AG04449 (cell line): ENCODE measurements at regions not wholly inside any gene's neighbourhood (a gene's known extent, or its start where the extent isn't known, plus 50 kb on each side); places are given as distances from the start of the nearest gene placed in this dataset.

Experiments used
- CTCF ChIA-PET: fragments of 350-600 bp; formaldehyde crosslinking; extraction: SDS; loops from one replicate; lab custom pipeline; 2021; ENCODE audit warnings: antibody characterized with exemption; lab: Yijun Ruan, JAX
- POLR2A ChIA-PET: fragments of 400-600, 350-600 bp; formaldehyde crosslinking; extraction: SDS; loops from one replicate; lab custom pipeline; 2020; ENCODE audit warnings: antibody characterized with exemption, inconsistent platforms; lab: Yijun Ruan, JAX
- DNase-seq: peaks from one replicate; pipeline ENCODE4 v3.0.0-alpha.2; 2010; ENCODE audit warnings: low read depth, low spot score
- H3K4me3 ChIP-seq: 2 replicates; pipeline ENCODE4 v1.5.1; 2011; ENCODE audit warnings: low read depth, mild to moderate bottlenecking, control low read depth, low read length
- TF ChIP-seq, protein P1 (sequence below): IDR thresholded peaks from one replicate; pipeline ENCODE4 v1.5.1; 2011; ENCODE audit warnings: mild to moderate bottlenecking, moderate library complexity, low read length, control low read depth, inconsistent platforms; ENCODE audit not compliant: insufficient read depth; ENCODE audit errors: missing control alignments

DNA sequence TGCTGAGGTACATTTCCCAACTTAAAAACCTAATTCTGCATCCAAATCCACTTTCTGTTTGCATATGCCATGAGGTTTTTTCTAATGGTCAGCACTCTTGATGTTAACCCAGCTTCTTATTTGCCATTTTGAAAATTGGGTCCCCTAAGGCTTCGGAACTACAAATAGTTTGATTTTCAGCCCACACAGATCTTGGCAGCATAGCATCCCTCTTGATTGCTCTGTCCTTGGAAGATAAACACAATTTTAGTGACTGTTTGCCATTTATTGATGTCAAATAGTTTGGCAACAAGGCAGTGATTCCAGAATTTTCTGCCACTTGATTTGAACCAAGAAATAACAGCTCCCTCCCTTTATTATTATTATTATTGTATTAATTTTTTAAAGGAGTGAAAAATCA is 696.9 kb downstream of the RAB28 start:
- no peak overlapping the region for H3K4me3 ChIP-seq
- no peak for DNase-seq
- POLR2A ChIA-PET = no interaction called here
- CTCF ChIA-PET = no interaction called here
- TF ChIP-seq, protein P1, sequence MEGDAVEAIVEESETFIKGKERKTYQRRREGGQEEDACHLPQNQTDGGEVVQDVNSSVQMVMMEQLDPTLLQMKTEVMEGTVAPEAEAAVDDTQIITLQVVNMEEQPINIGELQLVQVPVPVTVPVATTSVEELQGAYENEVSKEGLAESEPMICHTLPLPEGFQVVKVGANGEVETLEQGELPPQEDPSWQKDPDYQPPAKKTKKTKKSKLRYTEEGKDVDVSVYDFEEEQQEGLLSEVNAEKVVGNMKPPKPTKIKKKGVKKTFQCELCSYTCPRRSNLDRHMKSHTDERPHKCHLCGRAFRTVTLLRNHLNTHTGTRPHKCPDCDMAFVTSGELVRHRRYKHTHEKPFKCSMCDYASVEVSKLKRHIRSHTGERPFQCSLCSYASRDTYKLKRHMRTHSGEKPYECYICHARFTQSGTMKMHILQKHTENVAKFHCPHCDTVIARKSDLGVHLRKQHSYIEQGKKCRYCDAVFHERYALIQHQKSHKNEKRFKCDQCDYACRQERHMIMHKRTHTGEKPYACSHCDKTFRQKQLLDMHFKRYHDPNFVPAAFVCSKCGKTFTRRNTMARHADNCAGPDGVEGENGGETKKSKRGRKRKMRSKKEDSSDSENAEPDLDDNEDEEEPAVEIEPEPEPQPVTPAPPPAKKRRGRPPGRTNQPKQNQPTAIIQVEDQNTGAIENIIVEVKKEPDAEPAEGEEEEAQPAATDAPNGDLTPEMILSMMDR = no peak

DNA sequence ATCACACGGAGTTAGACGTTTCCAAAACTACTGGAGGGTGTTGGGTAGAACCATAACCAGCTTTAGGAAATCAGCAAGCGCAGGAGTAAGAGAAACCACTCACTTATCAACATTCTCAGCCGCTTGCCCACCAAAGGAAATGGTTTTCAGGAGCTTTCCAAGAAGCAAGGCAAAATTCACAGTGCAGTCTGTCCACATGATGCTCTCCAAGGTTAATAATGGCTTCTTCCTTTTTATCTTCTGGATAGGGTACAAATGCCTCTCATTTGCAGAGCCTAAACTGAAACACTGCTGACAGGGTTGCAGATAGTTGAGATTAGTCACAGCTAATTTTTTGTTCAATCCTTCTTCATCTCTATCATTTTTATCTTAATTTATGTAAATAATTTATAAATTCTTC is 705.4 kb downstream of the RAB28 start:
- H3K4me3 ChIP-seq = no peak overlapping the region
- DNase-seq = no peak
- TF ChIP-seq, protein P1 = no peak
- POLR2A ChIA-PET = no interaction called here
- CTCF ChIA-PET = no interaction called here

DNA sequence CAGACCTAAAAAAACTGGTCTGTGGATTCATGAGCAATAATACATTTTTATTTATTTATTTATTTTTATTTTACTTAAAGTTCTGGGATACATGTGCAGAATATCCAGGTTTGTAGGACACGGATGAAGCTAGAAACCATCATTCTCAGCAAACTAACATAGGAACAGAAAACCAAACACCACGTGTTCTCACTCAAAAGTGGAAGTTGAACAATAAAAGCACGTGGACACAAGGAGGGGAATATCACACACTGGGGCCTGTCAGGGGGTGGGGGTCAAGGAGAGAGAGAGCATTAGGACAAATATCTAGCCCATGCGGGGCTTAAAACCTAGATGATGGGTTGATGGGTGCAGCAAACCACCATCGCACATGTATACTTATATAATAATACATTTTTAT is 705.9 kb downstream of the RAB28 start:
- ChIA-PET POLR2A (no interaction called here), CTCF (no interaction called here)
- TF ChIP-seq, protein P1 = no peak
- DNase-seq = no peak
- H3K4me3 ChIP-seq = no peak overlapping the region

DNA sequence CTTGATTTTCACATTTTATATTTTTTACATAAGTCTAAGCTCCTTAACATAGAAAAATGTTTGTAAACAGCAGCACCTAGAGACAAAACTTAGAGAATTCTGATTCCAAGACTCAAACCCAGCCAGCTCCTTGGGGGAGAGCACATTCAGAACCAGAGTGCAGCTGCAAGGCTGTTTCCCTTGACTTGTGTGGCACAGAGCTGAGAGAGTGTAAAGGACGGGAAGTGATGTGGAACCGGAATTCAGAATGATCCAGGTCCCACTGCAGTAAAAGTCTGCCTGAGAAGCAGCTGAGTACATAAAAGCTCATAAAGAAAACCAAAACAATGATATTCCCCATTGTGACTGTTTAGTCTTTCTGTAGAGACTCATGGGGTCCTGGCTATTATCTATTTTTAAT is 713.8 kb downstream of the RAB28 start:
- ChIA-PET POLR2A (no interaction called here), CTCF (no interaction called here)
- TF ChIP-seq, protein P1 = no peak
- DNase-seq = no peak
- H3K4me3 ChIP-seq = no peak overlapping the region

DNA sequence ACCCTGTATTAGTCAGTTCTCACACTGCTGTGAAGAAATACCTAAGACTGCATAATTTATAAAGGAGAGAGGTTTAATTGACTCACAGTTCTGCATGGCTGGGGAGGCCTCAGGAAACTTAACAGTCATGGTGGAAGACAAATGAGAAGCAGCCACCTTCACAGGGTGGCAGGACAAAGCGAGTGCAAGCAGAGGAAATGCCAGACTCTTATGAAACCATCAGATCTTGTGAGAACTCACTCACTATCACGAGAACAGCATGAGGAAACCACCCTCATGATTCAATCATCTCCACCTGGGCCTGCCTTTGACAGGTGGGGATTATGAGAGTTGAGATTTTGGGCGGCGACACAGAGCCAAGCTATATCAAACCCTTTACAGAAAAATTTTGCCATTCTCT is 722.4 kb downstream of the RAB28 start:
- CTCF ChIA-PET = no interaction called here
- TF ChIP-seq, protein P1 = no peak
- POLR2A ChIA-PET = no interaction called here
- no peak for DNase-seq
- H3K4me3 ChIP-seq = no peak overlapping the region

DNA sequence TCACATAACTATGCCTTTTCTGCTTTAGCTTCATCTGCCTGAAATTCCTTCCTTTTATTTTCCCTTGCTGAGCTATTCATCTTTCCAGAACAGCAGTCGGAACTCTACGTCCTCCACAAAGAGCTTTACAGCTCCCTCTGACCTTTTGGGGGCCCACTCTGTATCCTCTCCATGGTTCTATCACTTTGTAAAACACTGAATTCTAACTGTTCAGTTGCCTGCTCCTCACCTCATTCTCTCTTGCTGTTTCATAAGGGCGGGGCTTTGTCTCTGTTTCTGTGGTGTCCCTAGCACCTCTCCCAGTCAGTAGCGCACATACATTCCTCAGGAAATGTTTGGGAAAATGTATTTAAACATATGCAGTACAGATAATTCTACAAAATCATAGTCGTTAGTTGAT is 737.0 kb downstream of the RAB28 start:
- ChIA-PET POLR2A (no interaction called here), CTCF (no interaction called here)
- H3K4me3 ChIP-seq = no peak overlapping the region
- no peak for DNase-seq
- TF ChIP-seq, protein P1 = no peak
